HepG2 (cell line): ENCODE measurements at regions not wholly inside any gene's neighbourhood (a gene's known extent, or its start where the extent isn't known, plus 50 kb on each side); places are given as distances from the start of the nearest gene placed in this dataset.
A peak's percentile ranks its signal among the peaks of the same experiment; 100 is the strongest.

Experiments
- ASH2L ChIP-seq: fragments of 300-600, 200-600 bp; sonication (generic); IDR thresholded peaks from 2 replicates; pipeline ENCODE4 v1.7.0; 2017; ENCODE audit warnings: low read depth, mild to moderate bottlenecking, moderate library complexity, mixed read lengths, low read length; ENCODE audit not compliant: insufficient read length
- ATF7-NPFF ChIP-seq: sonication (generic); formaldehyde crosslinking; IDR thresholded peaks from 2 replicates; pipeline ENCODE4 v1.8.1; 2023; ENCODE audit warnings: mild to moderate bottlenecking, low read depth, missing genetic modification reagents, moderate library complexity
- CEBPB ChIP-seq: IDR thresholded peaks from 2 replicates; pipeline ENCODE4 v1.6.1; 2011; ENCODE audit warnings: low read depth, low read length, improper control_type of control experiment, borderline replicate concordance
- KAT2B ChIP-seq: fragments of 150-350 bp; IDR thresholded peaks from 2 replicates; pipeline ENCODE4 v1.6.1; 2014; ENCODE audit warnings: low read depth, low read length, borderline replicate concordance
- NFKB2 ChIP-seq: sonication (generic); formaldehyde crosslinking; IDR thresholded peaks from 2 replicates; pipeline ENCODE4 v1.4.0; 2020; ENCODE audit warnings: missing genetic modification reagents, borderline replicate concordance
- PHF5A ChIP-seq: IDR thresholded peaks from one replicate; pipeline ENCODE4 v1.6.1; 2018; ENCODE audit warnings: low read depth, missing genetic modification reagents; ENCODE audit not compliant: unreplicated experiment
- SKI ChIP-seq: fragments of 450-650 bp; IDR thresholded peaks from one replicate; pipeline ENCODE4 v1.6.1; 2018; ENCODE audit warnings: mild to moderate bottlenecking; ENCODE audit not compliant: partially characterized antibody
- TCF12 ChIP-seq, 2 experiments: fragments of 450-650 bp in 1 of 2; sonication (generic) in 1 of 2; formaldehyde crosslinking in 1 of 2; IDR thresholded peaks; 2 replicates each; pipeline versions ENCODE4 v1.6.1 to v1.8.0; 2017 to 2022; ENCODE audit warnings: antibody characterized with exemption in 1 of 2, mild to moderate bottlenecking in 1 of 2, missing genetic modification reagents in 1 of 2, moderate library complexity in 1 of 2
- TMF1 ChIP-seq: sonication (generic); formaldehyde crosslinking; IDR thresholded peaks from 2 replicates; pipeline ENCODE4 v1.8.1; 2022; ENCODE audit warnings: low read depth, missing genetic modification reagents
- ZNF337 ChIP-seq: sonication (generic); formaldehyde crosslinking; IDR thresholded peaks from 2 replicates; pipeline ENCODE4 v1.5.1; 2020; ENCODE audit warnings: missing genetic modification reagents, low read depth, mild to moderate bottlenecking, borderline replicate concordance
- ZNF501 ChIP-seq: sonication (generic); formaldehyde crosslinking; IDR thresholded peaks from 2 replicates; pipeline ENCODE4 v1.5.1; 2020; ENCODE audit warnings: mild to moderate bottlenecking, moderate library complexity, missing genetic modification reagents
- ZNF510 ChIP-seq: sonication (generic); formaldehyde crosslinking; IDR thresholded peaks from 2 replicates; pipeline ENCODE4 v1.4.0; 2020; ENCODE audit warnings: low read depth, mild to moderate bottlenecking, missing genetic modification reagents
- ZNF772 ChIP-seq: sonication (generic); formaldehyde crosslinking; IDR thresholded peaks from 2 replicates; pipeline ENCODE4 v1.5.0; 2020; ENCODE audit warnings: mild to moderate bottlenecking, missing genetic modification reagents
- TF ChIP-seq, protein P1 (sequence below): sonication (generic); formaldehyde crosslinking; IDR thresholded peaks from 2 replicates; pipeline ENCODE4 v1.4.0; 2020; ENCODE audit warnings: mild to moderate bottlenecking, missing genetic modification reagents
- TF ChIP-seq, protein P2 (sequence below): sonication (generic); formaldehyde crosslinking; IDR thresholded peaks from 2 replicates; pipeline ENCODE4 v1.5.0; 2020; ENCODE audit warnings: missing genetic modification reagents
- TF ChIP-seq, protein P3 (sequence below): sonication (generic); formaldehyde crosslinking; IDR thresholded peaks from 2 replicates; pipeline ENCODE4 v1.4.0; 2020; ENCODE audit warnings: mild to moderate bottlenecking, missing genetic modification reagents
- TF ChIP-seq, protein P4 (sequence below): sonication (generic); formaldehyde crosslinking; IDR thresholded peaks from 2 replicates; pipeline ENCODE4 v1.5.0; 2020; ENCODE audit warnings: mild to moderate bottlenecking, low read depth, missing genetic modification reagents, borderline replicate concordance
- TF ChIP-seq, protein P5 (sequence below): sonication (generic); formaldehyde crosslinking; IDR thresholded peaks from 2 replicates; pipeline ENCODE4 v1.4.0; 2020; ENCODE audit warnings: mild to moderate bottlenecking, missing genetic modification reagents

DNA sequence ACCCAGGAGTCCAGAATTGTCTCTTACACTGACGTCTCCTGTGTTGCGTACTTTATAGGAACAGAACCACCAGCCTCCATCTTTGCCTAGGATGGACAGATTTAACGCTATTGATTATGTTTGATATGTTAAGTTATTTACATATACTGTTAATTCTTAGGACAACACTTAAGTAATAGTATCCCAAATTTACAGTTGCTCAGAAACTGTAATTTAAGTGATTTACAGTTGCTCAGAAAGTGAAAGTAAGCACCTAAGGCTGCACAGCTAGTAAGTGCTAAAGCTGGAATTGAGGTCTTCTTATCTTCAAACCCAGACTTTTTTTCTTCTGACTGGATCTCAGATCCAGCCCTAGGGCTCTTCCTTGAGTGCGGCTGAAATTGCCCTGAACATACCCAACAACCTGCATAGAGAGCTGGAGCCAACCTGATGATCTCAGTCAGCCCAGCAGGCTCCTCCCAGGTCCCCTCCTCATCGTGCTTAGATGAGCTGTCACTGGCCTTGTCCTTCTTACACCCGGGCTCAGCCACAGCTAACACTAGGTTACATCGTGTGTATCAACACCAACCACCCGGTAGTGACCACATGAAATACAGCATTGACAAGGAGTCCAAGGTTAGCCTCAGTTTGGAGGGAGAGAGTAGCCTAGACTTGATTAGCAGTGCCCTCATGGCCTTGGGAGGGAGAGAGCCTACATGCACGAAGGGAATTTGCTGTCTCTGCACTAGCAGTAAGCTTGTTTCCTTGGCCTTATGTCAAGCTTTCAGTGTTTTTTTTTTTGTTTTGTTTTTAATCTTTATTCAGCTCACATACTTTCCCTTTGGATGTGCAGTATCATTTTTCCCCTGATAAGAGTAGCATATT, 111.1 kb upstream of the ARHGAP5 start (continued):
- TF ChIP-seq TCF12 (IDR thresholded peaks at IDR 0.05): no peak
- no peak for TF ChIP-seq TCF12 (CRISPR knock-in tag; IDR thresholded peaks at IDR 0.05)
- TF ChIP-seq, protein P1, sequence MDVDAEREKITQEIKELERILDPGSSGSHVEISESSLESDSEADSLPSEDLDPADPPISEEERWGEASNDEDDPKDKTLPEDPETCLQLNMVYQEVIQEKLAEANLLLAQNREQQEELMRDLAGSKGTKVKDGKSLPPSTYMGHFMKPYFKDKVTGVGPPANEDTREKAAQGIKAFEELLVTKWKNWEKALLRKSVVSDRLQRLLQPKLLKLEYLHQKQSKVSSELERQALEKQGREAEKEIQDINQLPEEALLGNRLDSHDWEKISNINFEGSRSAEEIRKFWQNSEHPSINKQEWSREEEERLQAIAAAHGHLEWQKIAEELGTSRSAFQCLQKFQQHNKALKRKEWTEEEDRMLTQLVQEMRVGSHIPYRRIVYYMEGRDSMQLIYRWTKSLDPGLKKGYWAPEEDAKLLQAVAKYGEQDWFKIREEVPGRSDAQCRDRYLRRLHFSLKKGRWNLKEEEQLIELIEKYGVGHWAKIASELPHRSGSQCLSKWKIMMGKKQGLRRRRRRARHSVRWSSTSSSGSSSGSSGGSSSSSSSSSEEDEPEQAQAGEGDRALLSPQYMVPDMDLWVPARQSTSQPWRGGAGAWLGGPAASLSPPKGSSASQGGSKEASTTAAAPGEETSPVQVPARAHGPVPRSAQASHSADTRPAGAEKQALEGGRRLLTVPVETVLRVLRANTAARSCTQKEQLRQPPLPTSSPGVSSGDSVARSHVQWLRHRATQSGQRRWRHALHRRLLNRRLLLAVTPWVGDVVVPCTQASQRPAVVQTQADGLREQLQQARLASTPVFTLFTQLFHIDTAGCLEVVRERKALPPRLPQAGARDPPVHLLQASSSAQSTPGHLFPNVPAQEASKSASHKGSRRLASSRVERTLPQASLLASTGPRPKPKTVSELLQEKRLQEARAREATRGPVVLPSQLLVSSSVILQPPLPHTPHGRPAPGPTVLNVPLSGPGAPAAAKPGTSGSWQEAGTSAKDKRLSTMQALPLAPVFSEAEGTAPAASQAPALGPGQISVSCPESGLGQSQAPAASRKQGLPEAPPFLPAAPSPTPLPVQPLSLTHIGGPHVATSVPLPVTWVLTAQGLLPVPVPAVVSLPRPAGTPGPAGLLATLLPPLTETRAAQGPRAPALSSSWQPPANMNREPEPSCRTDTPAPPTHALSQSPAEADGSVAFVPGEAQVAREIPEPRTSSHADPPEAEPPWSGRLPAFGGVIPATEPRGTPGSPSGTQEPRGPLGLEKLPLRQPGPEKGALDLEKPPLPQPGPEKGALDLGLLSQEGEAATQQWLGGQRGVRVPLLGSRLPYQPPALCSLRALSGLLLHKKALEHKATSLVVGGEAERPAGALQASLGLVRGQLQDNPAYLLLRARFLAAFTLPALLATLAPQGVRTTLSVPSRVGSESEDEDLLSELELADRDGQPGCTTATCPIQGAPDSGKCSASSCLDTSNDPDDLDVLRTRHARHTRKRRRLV (CRISPR knock-in tag): no peak
- peak; percentile 64 for TF ChIP-seq ASH2L
- peak; percentile 14; the same call in 1 of the 2 replicates for TF ChIP-seq CEBPB
- peak; percentile 49; the same call in 1 of the 2 replicates for TF ChIP-seq ZNF337 (CRISPR knock-in tag)
- no peak for TF ChIP-seq ATF7-NPFF (CRISPR knock-in tag)
- TF ChIP-seq, protein P2, sequence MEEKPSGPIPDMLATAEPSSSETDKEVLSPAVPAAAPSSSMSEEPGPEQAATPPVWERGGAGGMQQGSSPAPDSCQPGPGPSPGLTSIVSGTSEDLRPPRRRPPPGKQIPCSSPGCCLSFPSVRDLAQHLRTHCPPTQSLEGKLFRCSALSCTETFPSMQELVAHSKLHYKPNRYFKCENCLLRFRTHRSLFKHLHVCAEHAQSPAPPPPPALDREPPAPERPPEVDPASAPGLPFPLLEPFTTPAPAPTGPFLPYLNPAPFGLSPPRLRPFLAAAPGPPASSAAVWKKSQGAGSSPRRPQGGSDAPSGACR (CRISPR knock-in tag): peak; percentile 77; the same call in 1 of the 2 replicates
- no peak for TF ChIP-seq ZNF510 (CRISPR knock-in tag)
- peak; percentile 54 for TF ChIP-seq PHF5A (CRISPR knock-in tag)
- no peak; the same call in 1 of the 2 replicates for TF ChIP-seq ZNF772
- TF ChIP-seq ZNF501 (CRISPR knock-in tag): peak; percentile 44; the same call in 1 of the 2 replicates
- TF ChIP-seq, protein P3, sequence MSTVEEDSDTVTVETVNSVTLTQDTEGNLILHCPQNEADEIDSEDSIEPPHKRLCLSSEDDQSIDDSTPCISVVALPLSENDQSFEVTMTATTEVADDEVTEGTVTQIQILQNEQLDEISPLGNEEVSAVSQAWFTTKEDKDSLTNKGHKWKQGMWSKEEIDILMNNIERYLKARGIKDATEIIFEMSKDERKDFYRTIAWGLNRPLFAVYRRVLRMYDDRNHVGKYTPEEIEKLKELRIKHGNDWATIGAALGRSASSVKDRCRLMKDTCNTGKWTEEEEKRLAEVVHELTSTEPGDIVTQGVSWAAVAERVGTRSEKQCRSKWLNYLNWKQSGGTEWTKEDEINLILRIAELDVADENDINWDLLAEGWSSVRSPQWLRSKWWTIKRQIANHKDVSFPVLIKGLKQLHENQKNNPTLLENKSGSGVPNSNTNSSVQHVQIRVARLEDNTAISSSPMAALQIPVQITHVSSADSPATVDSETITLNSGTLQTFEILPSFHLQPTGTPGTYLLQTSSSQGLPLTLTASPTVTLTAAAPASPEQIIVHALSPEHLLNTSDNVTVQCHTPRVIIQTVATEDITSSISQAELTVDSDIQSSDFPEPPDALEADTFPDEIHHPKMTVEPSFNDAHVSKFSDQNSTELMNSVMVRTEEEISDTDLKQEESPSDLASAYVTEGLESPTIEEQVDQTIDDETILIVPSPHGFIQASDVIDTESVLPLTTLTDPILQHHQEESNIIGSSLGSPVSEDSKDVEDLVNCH (CRISPR knock-in tag): no peak
- TF ChIP-seq, protein P4, sequence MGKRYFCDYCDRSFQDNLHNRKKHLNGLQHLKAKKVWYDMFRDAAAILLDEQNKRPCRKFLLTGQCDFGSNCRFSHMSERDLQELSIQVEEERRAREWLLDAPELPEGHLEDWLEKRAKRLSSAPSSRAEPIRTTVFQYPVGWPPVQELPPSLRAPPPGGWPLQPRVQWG (CRISPR knock-in tag): no peak
- TF ChIP-seq, protein P5, sequence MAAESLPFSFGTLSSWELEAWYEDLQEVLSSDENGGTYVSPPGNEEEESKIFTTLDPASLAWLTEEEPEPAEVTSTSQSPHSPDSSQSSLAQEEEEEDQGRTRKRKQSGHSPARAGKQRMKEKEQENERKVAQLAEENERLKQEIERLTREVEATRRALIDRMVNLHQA (CRISPR knock-in tag): no peak
- TF ChIP-seq SKI: peak; percentile 58
- TF ChIP-seq NFKB2 (CRISPR knock-in tag): peak; percentile 51; the same call in 1 of the 2 replicates
- no peak for TF ChIP-seq KAT2B
- no peak for TF ChIP-seq TMF1 (CRISPR knock-in tag)
